GM23338 (cell line): ENCODE measurements at regions not wholly inside any gene's neighbourhood (a gene's known extent, or its start where the extent isn't known, plus 50 kb on each side); places are given as distances from the start of the nearest gene placed in this dataset.
"Not testable (repeated sequence)": the region's sequence is repeated elsewhere in the genome, so short reads cannot be mapped to it uniquely, and the experiment has no call there.

Experiments used
- ATAC-seq: fragments of 200-7000 bp; cut with Tn5 transposase; 3 replicates; pipeline ENCODE4 v1.9.1; 2020
- DNase-seq: peaks from one replicate; pipeline ENCODE4 v3.0.0-alpha.2; 2015; ENCODE audit warnings: low spot score
- H2AFZ ChIP-seq: fragments of 200-600 bp; sonication (generic); 2 replicates; pipeline ENCODE4 v1.8.0; 2016; ENCODE audit warnings: antibody characterized with exemption, mild to moderate bottlenecking, moderate library complexity
- H3F3A ChIP-seq: fragments of 200-600 bp; sonication (generic); replicated peaks from 2 replicates; pipeline ENCODE4 v1.8.0; 2017; ENCODE audit warnings: antibody characterized with exemption, mixed run types, low read depth
- H3K27ac ChIP-seq: fragments of 200-600 bp; sonication (generic); 2 replicates; pipeline ENCODE4 v1.6.1; 2016; ENCODE audit warnings: low read depth
- H3K27me3 ChIP-seq: fragments of 200-600 bp; sonication (generic); 2 replicates; pipeline ENCODE4 v1.8.0; 2016; ENCODE audit warnings: mild to moderate bottlenecking, mixed run types, moderate library complexity; ENCODE audit not compliant: insufficient read depth
- H3K36me3 ChIP-seq: fragments of 200-600 bp; sonication (generic); 2 replicates; pipeline ENCODE4 v1.8.0; 2016; ENCODE audit warnings: mild to moderate bottlenecking; ENCODE audit not compliant: insufficient read depth
- H3K4me1 ChIP-seq: fragments of 200-600 bp; sonication (generic); 2 replicates; pipeline ENCODE4 v1.8.0; 2016; ENCODE audit warnings: mild to moderate bottlenecking, moderate library complexity; ENCODE audit not compliant: insufficient read depth
- H3K4me2 ChIP-seq: fragments of 200-600 bp; sonication (generic); 2 replicates; pipeline ENCODE4 v1.7.1; 2017; ENCODE audit warnings: mixed run types
- H3K4me3 ChIP-seq: fragments of 200-600 bp; sonication (generic); 2 replicates; pipeline ENCODE4 v1.6.1; 2016; ENCODE audit warnings: mixed run types
- H3K79me2 ChIP-seq: fragments of 200-600 bp; sonication (generic); replicated peaks from 2 replicates; pipeline ENCODE4 v1.8.0; 2017; ENCODE audit warnings: mild to moderate bottlenecking; ENCODE audit not compliant: insufficient read depth
- H3K9me2 ChIP-seq: fragments of 200-600 bp; sonication (generic); 2 replicates; pipeline ENCODE4 v1.8.0; 2017; ENCODE audit not compliant: insufficient read depth
- H4K20me1 ChIP-seq: fragments of 200-600 bp; sonication (generic); replicated peaks from 2 replicates; pipeline ENCODE4 v1.8.0; 2017; ENCODE audit warnings: mild to moderate bottlenecking; ENCODE audit not compliant: insufficient read depth
- H3K27ac Mint-ChIP-seq: 2 replicates; pipeline ENCODE4 v1.8.0; 2020; ENCODE audit warnings: inconsistent platforms, mild to moderate bottlenecking, moderate library complexity, mixed read lengths
- H3K27me3 Mint-ChIP-seq: 3 replicates; pipeline ENCODE4 v1.8.0; 2022; ENCODE audit warnings: low read depth, mild to moderate bottlenecking, moderate library complexity, mixed read lengths, inconsistent platforms; ENCODE audit not compliant: insufficient read depth, poor library complexity
- H3K36me3 Mint-ChIP-seq: 3 replicates; pipeline ENCODE4 v1.8.0; 2021; ENCODE audit warnings: low read depth, mild to moderate bottlenecking, inconsistent platforms, moderate library complexity, mixed read lengths
- H3K4me1 Mint-ChIP-seq: 3 replicates; pipeline ENCODE4 v1.8.0; 2020; ENCODE audit warnings: mild to moderate bottlenecking, inconsistent platforms, mixed read lengths
- H3K4me3 Mint-ChIP-seq: 3 replicates; pipeline ENCODE4 v1.8.0; 2021; ENCODE audit warnings: moderate library complexity, mild to moderate bottlenecking, inconsistent platforms, mixed read lengths
- H3K9me3 Mint-ChIP-seq: 3 replicates; pipeline ENCODE4 v1.8.0; 2020; ENCODE audit warnings: moderate library complexity, mild to moderate bottlenecking, inconsistent platforms, mixed read lengths
- EZH2phosphoT487 ChIP-seq: fragments of 200-600 bp; sonication (generic); IDR thresholded peaks from one replicate; pipeline ENCODE4 v1.8.1; 2018; ENCODE audit warnings: antibody characterized with exemption; ENCODE audit not compliant: unreplicated experiment
- ZNF331 ChIP-seq: fragments of 250-450 bp; sonication (Bioruptor Pico); IDR thresholded peaks from 2 replicates; pipeline ENCODE4 v1.5.0; 2020; ENCODE audit warnings: low read depth, mild to moderate bottlenecking, moderate library complexity
- TF ChIP-seq, protein P1 (sequence below): fragments of 250-450 bp; sonication (Bioruptor Pico); IDR thresholded peaks from 2 replicates; pipeline ENCODE4 v1.5.0; 2020; ENCODE audit warnings: mild to moderate bottlenecking, moderate library complexity
- TF ChIP-seq, protein P2 (sequence below), 2 experiments: fragments of 200-600 bp in 1 of 2; sonication (generic) in 1 of 2; conservative IDR thresholded peaks; 2 replicates each; pipeline versions ENCODE4 v1.5.1 to v1.6.1; 2016 to 2017; ENCODE audit warnings: antibody characterized with exemption in 2 of 2, low read depth in 2 of 2, mild to moderate bottlenecking in 2 of 2, moderate library complexity in 1 of 2

DNA sequence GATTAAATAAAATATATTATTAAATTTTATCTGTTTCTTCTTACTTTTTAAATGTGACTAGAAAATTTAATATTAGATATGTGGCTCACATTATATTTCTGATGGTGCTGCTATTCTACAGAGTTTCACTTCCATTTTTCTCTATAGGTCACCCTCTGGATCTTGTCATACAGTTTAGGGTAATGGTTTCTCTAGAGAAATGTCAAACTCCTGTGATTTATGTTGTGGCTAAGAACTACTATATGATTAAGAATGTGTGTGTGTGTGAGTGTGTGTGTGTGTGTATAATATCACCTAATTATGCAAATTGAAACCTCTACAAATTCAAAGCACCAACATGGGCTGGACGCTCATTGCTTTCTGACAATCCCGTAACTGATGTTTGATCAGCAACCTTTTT, 325.9 kb downstream of the ADAMTS20 start:
- TF ChIP-seq, protein P1, sequence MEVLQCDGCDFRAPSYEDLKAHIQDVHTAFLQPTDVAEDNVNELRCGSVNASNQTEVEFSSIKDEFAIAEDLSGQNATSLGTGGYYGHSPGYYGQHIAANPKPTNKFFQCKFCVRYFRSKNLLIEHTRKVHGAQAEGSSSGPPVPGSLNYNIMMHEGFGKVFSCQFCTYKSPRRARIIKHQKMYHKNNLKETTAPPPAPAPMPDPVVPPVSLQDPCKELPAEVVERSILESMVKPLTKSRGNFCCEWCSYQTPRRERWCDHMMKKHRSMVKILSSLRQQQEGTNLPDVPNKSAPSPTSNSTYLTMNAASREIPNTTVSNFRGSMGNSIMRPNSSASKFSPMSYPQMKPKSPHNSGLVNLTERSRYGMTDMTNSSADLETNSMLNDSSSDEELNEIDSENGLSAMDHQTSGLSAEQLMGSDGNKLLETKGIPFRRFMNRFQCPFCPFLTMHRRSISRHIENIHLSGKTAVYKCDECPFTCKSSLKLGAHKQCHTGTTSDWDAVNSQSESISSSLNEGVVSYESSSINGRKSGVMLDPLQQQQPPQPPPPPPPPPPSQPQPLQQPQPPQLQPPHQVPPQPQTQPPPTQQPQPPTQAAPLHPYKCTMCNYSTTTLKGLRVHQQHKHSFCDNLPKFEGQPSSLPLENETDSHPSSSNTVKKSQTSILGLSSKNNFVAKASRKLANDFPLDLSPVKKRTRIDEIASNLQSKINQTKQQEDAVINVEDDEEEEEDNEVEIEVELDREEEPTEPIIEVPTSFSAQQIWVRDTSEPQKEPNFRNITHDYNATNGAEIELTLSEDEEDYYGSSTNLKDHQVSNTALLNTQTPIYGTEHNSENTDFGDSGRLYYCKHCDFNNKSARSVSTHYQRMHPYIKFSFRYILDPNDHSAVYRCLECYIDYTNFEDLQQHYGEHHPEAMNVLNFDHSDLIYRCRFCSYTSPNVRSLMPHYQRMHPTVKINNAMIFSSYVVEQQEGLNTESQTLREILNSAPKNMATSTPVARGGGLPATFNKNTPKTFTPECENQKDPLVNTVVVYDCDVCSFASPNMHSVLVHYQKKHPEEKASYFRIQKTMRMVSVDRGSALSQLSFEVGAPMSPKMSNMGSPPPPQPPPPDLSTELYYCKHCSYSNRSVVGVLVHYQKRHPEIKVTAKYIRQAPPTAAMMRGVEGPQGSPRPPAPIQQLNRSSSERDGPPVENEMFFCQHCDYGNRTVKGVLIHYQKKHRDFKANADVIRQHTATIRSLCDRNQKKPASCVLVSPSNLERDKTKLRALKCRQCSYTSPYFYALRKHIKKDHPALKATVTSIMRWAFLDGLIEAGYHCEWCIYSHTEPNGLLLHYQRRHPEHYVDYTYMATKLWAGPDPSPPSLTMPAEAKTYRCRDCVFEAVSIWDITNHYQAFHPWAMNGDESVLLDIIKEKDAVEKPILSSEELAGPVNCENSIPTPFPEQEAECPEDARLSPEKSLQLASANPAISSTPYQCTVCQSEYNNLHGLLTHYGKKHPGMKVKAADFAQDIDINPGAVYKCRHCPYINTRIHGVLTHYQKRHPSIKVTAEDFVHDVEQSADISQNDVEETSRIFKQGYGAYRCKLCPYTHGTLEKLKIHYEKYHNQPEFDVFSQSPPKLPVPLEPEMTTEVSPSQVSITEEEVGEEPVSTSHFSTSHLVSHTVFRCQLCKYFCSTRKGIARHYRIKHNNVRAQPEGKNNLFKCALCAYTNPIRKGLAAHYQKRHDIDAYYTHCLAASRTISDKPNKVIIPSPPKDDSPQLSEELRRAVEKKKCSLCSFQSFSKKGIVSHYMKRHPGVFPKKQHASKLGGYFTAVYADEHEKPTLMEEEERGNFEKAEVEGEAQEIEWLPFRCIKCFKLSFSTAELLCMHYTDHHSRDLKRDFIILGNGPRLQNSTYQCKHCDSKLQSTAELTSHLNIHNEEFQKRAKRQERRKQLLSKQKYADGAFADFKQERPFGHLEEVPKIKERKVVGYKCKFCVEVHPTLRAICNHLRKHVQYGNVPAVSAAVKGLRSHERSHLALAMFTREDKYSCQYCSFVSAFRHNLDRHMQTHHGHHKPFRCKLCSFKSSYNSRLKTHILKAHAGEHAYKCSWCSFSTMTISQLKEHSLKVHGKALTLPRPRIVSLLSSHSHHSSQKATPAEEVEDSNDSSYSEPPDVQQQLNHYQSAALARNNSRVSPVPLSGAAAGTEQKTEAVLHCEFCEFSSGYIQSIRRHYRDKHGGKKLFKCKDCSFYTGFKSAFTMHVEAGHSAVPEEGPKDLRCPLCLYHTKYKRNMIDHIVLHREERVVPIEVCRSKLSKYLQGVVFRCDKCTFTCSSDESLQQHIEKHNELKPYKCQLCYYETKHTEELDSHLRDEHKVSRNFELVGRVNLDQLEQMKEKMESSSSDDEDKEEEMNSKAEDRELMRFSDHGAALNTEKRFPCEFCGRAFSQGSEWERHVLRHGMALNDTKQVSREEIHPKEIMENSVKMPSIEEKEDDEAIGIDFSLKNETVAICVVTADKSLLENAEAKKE = no peak
- no peak for TF ChIP-seq EZH2phosphoT487
- TF ChIP-seq ZNF331 (CRISPR knock-in tag) = no peak
- TF ChIP-seq, protein P2, sequence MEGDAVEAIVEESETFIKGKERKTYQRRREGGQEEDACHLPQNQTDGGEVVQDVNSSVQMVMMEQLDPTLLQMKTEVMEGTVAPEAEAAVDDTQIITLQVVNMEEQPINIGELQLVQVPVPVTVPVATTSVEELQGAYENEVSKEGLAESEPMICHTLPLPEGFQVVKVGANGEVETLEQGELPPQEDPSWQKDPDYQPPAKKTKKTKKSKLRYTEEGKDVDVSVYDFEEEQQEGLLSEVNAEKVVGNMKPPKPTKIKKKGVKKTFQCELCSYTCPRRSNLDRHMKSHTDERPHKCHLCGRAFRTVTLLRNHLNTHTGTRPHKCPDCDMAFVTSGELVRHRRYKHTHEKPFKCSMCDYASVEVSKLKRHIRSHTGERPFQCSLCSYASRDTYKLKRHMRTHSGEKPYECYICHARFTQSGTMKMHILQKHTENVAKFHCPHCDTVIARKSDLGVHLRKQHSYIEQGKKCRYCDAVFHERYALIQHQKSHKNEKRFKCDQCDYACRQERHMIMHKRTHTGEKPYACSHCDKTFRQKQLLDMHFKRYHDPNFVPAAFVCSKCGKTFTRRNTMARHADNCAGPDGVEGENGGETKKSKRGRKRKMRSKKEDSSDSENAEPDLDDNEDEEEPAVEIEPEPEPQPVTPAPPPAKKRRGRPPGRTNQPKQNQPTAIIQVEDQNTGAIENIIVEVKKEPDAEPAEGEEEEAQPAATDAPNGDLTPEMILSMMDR (conservative IDR thresholded peaks at IDR 0.05; ENCODE audit: low read depth in 2 of 2) = no peak

DNA sequence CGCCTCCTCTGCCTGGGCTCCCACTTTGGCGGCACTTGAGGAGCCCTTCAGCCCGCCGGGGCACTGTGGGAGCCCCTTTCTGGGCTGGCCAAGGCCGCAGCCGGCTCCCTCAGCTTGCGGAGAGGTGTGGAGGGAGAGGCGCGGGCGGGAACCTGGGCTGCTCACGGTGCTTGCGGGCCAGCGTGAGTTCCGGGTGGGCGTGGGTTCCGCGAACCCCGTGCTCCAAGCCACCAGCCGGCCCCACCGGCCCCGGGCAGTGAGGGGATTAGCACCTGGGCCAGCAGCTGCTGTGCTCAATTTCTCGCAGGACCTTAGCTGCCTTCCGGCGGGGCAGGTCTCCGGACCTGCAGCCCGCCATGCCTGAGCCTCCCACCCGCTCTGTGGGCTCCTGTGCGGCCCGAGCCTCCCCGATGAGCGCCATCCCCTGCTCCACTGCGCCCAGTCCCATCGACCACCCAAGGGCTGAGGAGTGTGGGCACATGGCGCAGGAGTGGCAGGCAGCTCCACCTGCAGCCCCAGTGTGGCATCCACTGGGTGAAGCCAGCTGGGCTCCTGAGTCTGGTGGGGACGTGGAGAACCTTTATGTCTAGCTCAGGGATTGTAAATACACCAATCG, 327.7 kb downstream of the ADAMTS20 start:
- not testable (repeated sequence) for H3K27ac Mint-ChIP-seq, H3K4me1 ChIP-seq, DNase-seq, H3F3A ChIP-seq, H3K79me2 ChIP-seq, H3K4me3 ChIP-seq, ATAC-seq, H3K4me1 Mint-ChIP-seq, H2AFZ ChIP-seq, H4K20me1 ChIP-seq, H3K36me3 ChIP-seq, H3K4me2 ChIP-seq, H3K4me3 Mint-ChIP-seq, H3K9me2 ChIP-seq, H3K27me3 Mint-ChIP-seq, H3K27me3 ChIP-seq, H3K27ac ChIP-seq
- peaks cover 22% of the 10 kb centered on the region for H3K9me3 Mint-ChIP-seq
- peaks cover 12% of the 10 kb centered on the region for H3K36me3 Mint-ChIP-seq

More for the DNA sequence above, 325.9 kb downstream of the ADAMTS20 start:
- Histone ChIP-seq H2AFZ (no peak overlapping the region), H3F3A (no peaks in the 10 kb centered on the region), H3K27me3 (no peaks in the 10 kb centered on the region), H3K9me2 (peaks cover 3% of the 10 kb centered on the region; the same call in 1 of the 2 replicates), H3K79me2 (no peaks in the 10 kb centered on the region), H3K36me3 (no peaks in the 10 kb centered on the region), H3K27ac (no peak overlapping the region), H3K4me1 (no peaks in the 10 kb centered on the region), H3K4me3 (no peak overlapping the region), H3K4me2 (no peak overlapping the region), H4K20me1 (no peaks in the 10 kb centered on the region)
- Mint-ChIP-seq H3K36me3 (peaks cover 12% of the 10 kb centered on the region), H3K27me3 (peaks cover under 1% of the 10 kb centered on the region), H3K9me3 (peaks cover 22% of the 10 kb centered on the region), H3K4me3 (no peak overlapping the region), H3K27ac (no peak overlapping the region), H3K4me1 (peaks cover 2% of the 10 kb centered on the region; the same call in 2 of the 3 replicates)
- DNase-seq (no peak), ATAC-seq (no peak)
